Fibroblast of lung (primary cell): ENCODE measurements at regions not wholly inside any gene's neighbourhood (a gene's known extent, or its start where the extent isn't known, plus 50 kb on each side); places are given as distances from the start of the nearest gene placed in this dataset.

Source experiments
- DNase-seq, 2 donors: peaks; one replicate each; pipeline versions ENCODE4 v3.0.0 to v3.0.0-alpha.2; 2010; ENCODE audit warnings: low read depth in 2 of 2
- H2AFZ ChIP-seq: 2 replicates; pipeline ENCODE4 v1.5.1; 2012; ENCODE audit warnings: low read length, control low read depth, inconsistent platforms
- H3K27ac ChIP-seq: 2 replicates; pipeline ENCODE4 v1.5.1; 2011; ENCODE audit warnings: low read length, control low read depth; ENCODE audit not compliant: insufficient read depth
- H3K27me3 ChIP-seq: 2 replicates; pipeline ENCODE4 v1.5.1; 2011; ENCODE audit warnings: mild to moderate bottlenecking, low read length; ENCODE audit not compliant: control insufficient read depth, insufficient read depth
- H3K36me3 ChIP-seq: 2 replicates; pipeline ENCODE4 v1.5.1; 2011; ENCODE audit warnings: low read length; ENCODE audit not compliant: control insufficient read depth, insufficient read depth
- H3K4me1 ChIP-seq: 2 replicates; pipeline ENCODE4 v1.5.1; 2011; ENCODE audit warnings: low read length; ENCODE audit not compliant: control insufficient read depth, insufficient read depth; ENCODE audit errors: extremely low read depth
- H3K4me2 ChIP-seq: 2 replicates; pipeline ENCODE4 v1.5.1; 2011; ENCODE audit warnings: low read length, control low read depth; ENCODE audit not compliant: insufficient read depth; ENCODE audit errors: extremely low read depth
- H3K4me3 ChIP-seq, 4 experiments: fragments of 200-600 bp in 1 of 4; sonication (generic) in 1 of 4; replicated peaks in 1 of 4; 2 replicates each; pipeline ENCODE4 v1.5.1; 2011 to 2016; ENCODE audit warnings: low read length in 4 of 4, low read depth in 3 of 4, mild to moderate bottlenecking in 3 of 4, control low read depth in 2 of 4, inconsistent platforms in 1 of 4, mixed read lengths in 1 of 4; ENCODE audit not compliant: insufficient read depth in 1 of 4; ENCODE audit errors: control extremely low read depth in 1 of 4
- H3K79me2 ChIP-seq: 2 replicates; pipeline ENCODE4 v1.5.1; 2012; ENCODE audit warnings: mild to moderate bottlenecking, low read length, inconsistent platforms; ENCODE audit not compliant: control insufficient read depth, insufficient read depth
- H3K9ac ChIP-seq: 2 replicates; pipeline ENCODE4 v1.5.1; 2011; ENCODE audit warnings: mild to moderate bottlenecking, low read length, control low read depth; ENCODE audit not compliant: insufficient read depth
- H3K9me3 ChIP-seq: 2 replicates; pipeline ENCODE4 v1.5.1; 2012; ENCODE audit warnings: low read depth, low read length; ENCODE audit not compliant: control insufficient read depth, insufficient read depth
- H4K20me1 ChIP-seq: 2 replicates; pipeline ENCODE4 v1.5.1; 2011; ENCODE audit warnings: low read length; ENCODE audit not compliant: control insufficient read depth, insufficient read depth; ENCODE audit errors: extremely low read depth
- EZH2 ChIP-seq: IDR thresholded peaks from 2 replicates; pipeline ENCODE4 v1.5.1; 2012; ENCODE audit warnings: low read length, control low read depth, mild to moderate bottlenecking; ENCODE audit errors: missing control alignments
- TF ChIP-seq, protein P1 (sequence below), 2 donors: IDR thresholded peaks in 1 of 2; conservative IDR thresholded peaks in 1 of 2; 1 replicate in 1 of 2; 2 replicates in 1 of 2; pipeline ENCODE4 v1.5.1; 2011 to 2012; ENCODE audit warnings: low read length in 2 of 2, control low read depth in 1 of 2, inconsistent platforms in 1 of 2, low read depth in 1 of 2, mild to moderate bottlenecking in 1 of 2

- H3K4me1 ChIP-seq, result no peaks in the 10 kb centered on the region
- peak; percentile 6 to 12 for DNase-seq
- H3K79me2 ChIP-seq, result no peaks in the 10 kb centered on the region
- TF ChIP-seq EZH2, result no peak
- TF ChIP-seq, protein P1, sequence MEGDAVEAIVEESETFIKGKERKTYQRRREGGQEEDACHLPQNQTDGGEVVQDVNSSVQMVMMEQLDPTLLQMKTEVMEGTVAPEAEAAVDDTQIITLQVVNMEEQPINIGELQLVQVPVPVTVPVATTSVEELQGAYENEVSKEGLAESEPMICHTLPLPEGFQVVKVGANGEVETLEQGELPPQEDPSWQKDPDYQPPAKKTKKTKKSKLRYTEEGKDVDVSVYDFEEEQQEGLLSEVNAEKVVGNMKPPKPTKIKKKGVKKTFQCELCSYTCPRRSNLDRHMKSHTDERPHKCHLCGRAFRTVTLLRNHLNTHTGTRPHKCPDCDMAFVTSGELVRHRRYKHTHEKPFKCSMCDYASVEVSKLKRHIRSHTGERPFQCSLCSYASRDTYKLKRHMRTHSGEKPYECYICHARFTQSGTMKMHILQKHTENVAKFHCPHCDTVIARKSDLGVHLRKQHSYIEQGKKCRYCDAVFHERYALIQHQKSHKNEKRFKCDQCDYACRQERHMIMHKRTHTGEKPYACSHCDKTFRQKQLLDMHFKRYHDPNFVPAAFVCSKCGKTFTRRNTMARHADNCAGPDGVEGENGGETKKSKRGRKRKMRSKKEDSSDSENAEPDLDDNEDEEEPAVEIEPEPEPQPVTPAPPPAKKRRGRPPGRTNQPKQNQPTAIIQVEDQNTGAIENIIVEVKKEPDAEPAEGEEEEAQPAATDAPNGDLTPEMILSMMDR (conservative IDR thresholded peaks at IDR 0.05 in 1 of 2, IDR thresholded peaks at IDR 0.05 in 1 of 2; ENCODE audit: low read depth in 1 of 2, low read length in 2 of 2), result no peak
- H3K27me3 ChIP-seq, result no peaks in the 10 kb centered on the region
- no peaks in the 10 kb centered on the region for H3K36me3 ChIP-seq
- H3K4me3 ChIP-seq, result no peak overlapping the region
- no peak overlapping the region for H3K4me2 ChIP-seq
- no peaks in the 10 kb centered on the region for H3K9me3 ChIP-seq
- H3K9ac ChIP-seq, result no peak overlapping the region
- H2AFZ ChIP-seq, result no peak overlapping the region
- no peaks in the 10 kb centered on the region for H4K20me1 ChIP-seq
- no peak overlapping the region for H3K27ac ChIP-seq
Measured at GRCh38 chr1:245008761-245009160, 144.4 kb upstream of the HNRNPU start.

GRCh38 chr1:245007852-245008251 is 143.5 kb upstream of the HNRNPU start:
- no peak overlapping the region for H3K9ac ChIP-seq
- no peak for DNase-seq
- H2AFZ ChIP-seq, result no peak overlapping the region

DNA sequence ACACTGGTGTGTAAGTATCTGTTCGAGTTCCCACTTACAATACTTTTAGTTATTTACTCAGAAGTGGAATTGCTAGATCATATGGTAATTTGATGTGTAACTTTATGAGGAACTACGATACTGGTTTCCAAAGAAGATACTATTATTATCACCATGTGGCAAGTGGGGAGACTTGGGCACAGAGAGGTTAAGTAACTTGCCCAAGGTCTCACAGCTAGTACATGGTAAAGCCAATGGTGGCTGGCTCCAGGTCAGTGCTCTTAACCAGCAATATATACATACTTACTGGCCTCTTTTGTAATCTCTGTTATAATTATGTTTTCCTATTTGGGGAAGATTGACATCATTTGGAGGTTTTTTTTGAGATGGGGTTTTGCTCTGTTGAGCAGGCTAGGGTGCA is 138.9 kb upstream of the HNRNPU start:
- Histone ChIP-seq H3K27me3 (no peaks in the 10 kb centered on the region), H2AFZ (no peak overlapping the region), H3K4me1 (no peaks in the 10 kb centered on the region), H3K79me2 (no peaks in the 10 kb centered on the region), H3K9me3 (no peaks in the 10 kb centered on the region), H3K4me2 (no peak overlapping the region), H3K27ac (no peak overlapping the region), H3K4me3 (no peak overlapping the region), H3K36me3 (no peaks in the 10 kb centered on the region), H3K9ac (no peak overlapping the region), H4K20me1 (no peaks in the 10 kb centered on the region)
- TF ChIP-seq, protein P1 (conservative IDR thresholded peaks at IDR 0.05 in 1 of 2, IDR thresholded peaks at IDR 0.05 in 1 of 2; ENCODE audit: low read depth in 1 of 2, low read length in 2 of 2), result no peak
- TF ChIP-seq EZH2, result no peak
- no peak for DNase-seq

More at GRCh38 chr1:245007852-245008251, 143.5 kb upstream of the HNRNPU start:
- TF ChIP-seq, protein P1 (conservative IDR thresholded peaks at IDR 0.05 in 1 of 2, IDR thresholded peaks at IDR 0.05 in 1 of 2; ENCODE audit: low read depth in 1 of 2, low read length in 2 of 2), result no peak
- TF ChIP-seq EZH2, result no peak
- Histone ChIP-seq H3K4me1 (no peaks in the 10 kb centered on the region), H3K36me3 (no peaks in the 10 kb centered on the region), H4K20me1 (no peaks in the 10 kb centered on the region), H3K27me3 (no peaks in the 10 kb centered on the region), H3K4me2 (no peak overlapping the region), H3K27ac (no peak overlapping the region), H3K79me2 (no peaks in the 10 kb centered on the region), H3K4me3 (no peak overlapping the region), H3K9me3 (no peaks in the 10 kb centered on the region)
